HEK293 (cell line): ENCODE measurements at regions not wholly inside any gene's neighbourhood (a gene's known extent, or its start where the extent isn't known, plus 50 kb on each side); places are given as distances from the start of the nearest gene placed in this dataset.

ENCODE experiments used
- CTCF ChIA-PET: fragments of 350-600 bp; formaldehyde crosslinking; extraction: SDS; loops from one replicate; lab custom pipeline; 2021; ENCODE audit warnings: antibody characterized with exemption; lab: Yijun Ruan, JAX
- POLR2A ChIA-PET: fragments of 300-600 bp; formaldehyde crosslinking; extraction: SDS; loops from one replicate; lab custom pipeline; 2020; ENCODE audit warnings: antibody characterized with exemption, inconsistent platforms; lab: Yijun Ruan, JAX
- H3K27ac ChIP-seq: fragments of 200-500 bp; sonication (Bioruptor generic); 2 replicates; pipeline ENCODE4 v1.5.1; 2014; ENCODE audit warnings: low read depth, low read length, control low read depth, inconsistent platforms; ENCODE audit errors: extremely low read depth
- H3K36me3 ChIP-seq, 2 experiments: fragments of 200-500 bp in 1 of 2; sonication (Bioruptor generic) in 1 of 2; 1 replicate in 1 of 2; 2 replicates in 1 of 2; pipeline ENCODE4 v1.5.1; 2014 to 2017; ENCODE audit warnings: inconsistent platforms in 2 of 2, low read length in 2 of 2; ENCODE audit not compliant: control insufficient read depth in 2 of 2, insufficient read depth in 1 of 2
- H3K4me1 ChIP-seq: fragments of 200-500 bp; sonication (Bioruptor generic); 2 replicates; pipeline ENCODE4 v1.5.1; 2014; ENCODE audit warnings: mild to moderate bottlenecking, low read length, inconsistent platforms; ENCODE audit not compliant: control insufficient read depth, insufficient read depth
- H3K4me3 ChIP-seq: 2 replicates; pipeline ENCODE4 v1.5.1; 2011; ENCODE audit warnings: low read depth, mild to moderate bottlenecking, control low read depth, low read length, moderate library complexity
- H3K9me3 ChIP-seq: fragments of 200-500 bp; sonication (Bioruptor generic); 2 replicates; pipeline ENCODE4 v1.5.1; 2014; ENCODE audit warnings: low read depth, low read length, inconsistent platforms; ENCODE audit not compliant: control insufficient read depth, insufficient read depth
- GLI2 ChIP-seq: fragments of 450-650 bp; formaldehyde crosslinking; IDR thresholded peaks from 2 replicates; pipeline ENCODE4; 2017; ENCODE audit warnings: missing biosample characterization, missing genetic modification characterization, low read depth, borderline replicate concordance
- GLIS1 ChIP-seq: fragments of 450-650 bp; formaldehyde crosslinking; IDR thresholded peaks from 2 replicates; pipeline ENCODE4 v1.5.1; 2016; ENCODE audit warnings: missing biosample characterization, missing genetic modification characterization
- HIC1 ChIP-seq: fragments of 450-650 bp; formaldehyde crosslinking; IDR thresholded peaks from 2 replicates; pipeline ENCODE4 v1.5.1; 2016; ENCODE audit warnings: missing biosample characterization, missing genetic modification characterization
- HOXC10 ChIP-seq: sonication (generic); formaldehyde crosslinking; IDR thresholded peaks from 2 replicates; pipeline ENCODE4 v1.8.1; 2023; ENCODE audit warnings: mild to moderate bottlenecking, missing genetic modification reagents
- KLF1 ChIP-seq: fragments of 450-650 bp; formaldehyde crosslinking; IDR thresholded peaks from 2 replicates; pipeline ENCODE4 v1.5.1; 2016; ENCODE audit warnings: missing biosample characterization, missing genetic modification characterization
- KLF17 ChIP-seq: fragments of 450-650 bp; formaldehyde crosslinking; IDR thresholded peaks from 2 replicates; pipeline ENCODE4 v1.5.1; 2016; ENCODE audit warnings: missing biosample characterization, missing genetic modification characterization
- KLF8 ChIP-seq: fragments of 450-650 bp; formaldehyde crosslinking; IDR thresholded peaks from 2 replicates; pipeline ENCODE4 v1.5.1; 2016; ENCODE audit warnings: missing biosample characterization, missing genetic modification characterization
- MZF1 ChIP-seq: fragments of 450-650 bp; formaldehyde crosslinking; IDR thresholded peaks from 2 replicates; pipeline ENCODE4 v1.5.1; 2017; ENCODE audit warnings: missing biosample characterization, missing genetic modification characterization, borderline replicate concordance
- PRDM1 ChIP-seq: fragments of 450-650 bp; formaldehyde crosslinking; IDR thresholded peaks from 2 replicates; pipeline ENCODE4; 2016; ENCODE audit warnings: missing biosample characterization, missing genetic modification characterization
- SP7 ChIP-seq: fragments of 450-650 bp; formaldehyde crosslinking; IDR thresholded peaks from 2 replicates; pipeline ENCODE4 v1.5.1; 2016; ENCODE audit warnings: missing biosample characterization, missing genetic modification characterization
- TRIM28 ChIP-seq: IDR thresholded peaks from 2 replicates; pipeline ENCODE4 v1.6.1; 2011; ENCODE audit warnings: low read length, control low read depth, borderline replicate concordance
- ZBTB1 ChIP-seq: fragments of 450-650 bp; formaldehyde crosslinking; IDR thresholded peaks from 2 replicates; pipeline ENCODE4 v1.5.1; 2016; ENCODE audit warnings: missing biosample characterization, missing genetic modification characterization
- ZBTB17 ChIP-seq: fragments of 450-650 bp; formaldehyde crosslinking; IDR thresholded peaks from 2 replicates; pipeline ENCODE4 v1.5.1; 2016; ENCODE audit warnings: missing biosample characterization, missing genetic modification characterization
- ZBTB26 ChIP-seq: fragments of 450-650 bp; formaldehyde crosslinking; optimal IDR thresholded peaks from 2 replicates; pipeline ENCODE3; 2016; ENCODE audit warnings: missing biosample characterization, mild to moderate bottlenecking, missing genetic modification characterization
- ZNF138 ChIP-seq: fragments of 450-650 bp; formaldehyde crosslinking; IDR thresholded peaks from 2 replicates; pipeline ENCODE4 v1.5.1; 2016; ENCODE audit warnings: missing biosample characterization, missing genetic modification characterization, borderline replicate concordance
- ZNF223 ChIP-seq: fragments of 450-650 bp; formaldehyde crosslinking; IDR thresholded peaks from 2 replicates; pipeline ENCODE4 v1.5.1; 2016; ENCODE audit warnings: missing biosample characterization, missing genetic modification characterization
- ZNF335 ChIP-seq: fragments of 450-650 bp; formaldehyde crosslinking; conservative IDR thresholded peaks from 2 replicates; pipeline ENCODE4 v1.5.1; 2016; ENCODE audit warnings: missing biosample characterization, missing genetic modification characterization
- ZNF449 ChIP-seq: fragments of 450-650 bp; formaldehyde crosslinking; IDR thresholded peaks from 2 replicates; pipeline ENCODE4 v1.5.1; 2017; ENCODE audit warnings: missing biosample characterization, mild to moderate bottlenecking, missing genetic modification characterization, moderate library complexity
- ZNF510 ChIP-seq: fragments of 450-650 bp; formaldehyde crosslinking; IDR thresholded peaks from 2 replicates; pipeline ENCODE4 v1.5.1; 2018; ENCODE audit warnings: mild to moderate bottlenecking, missing genetic modification characterization, missing biosample characterization; ENCODE audit not compliant: insufficient replicate concordance
- ZNF521 ChIP-seq: fragments of 450-650 bp; formaldehyde crosslinking; IDR thresholded peaks from 2 replicates; pipeline ENCODE4 v1.5.1; 2017; ENCODE audit warnings: missing biosample characterization, mild to moderate bottlenecking, missing genetic modification characterization
- ZNF555 ChIP-seq: fragments of 450-650 bp; formaldehyde crosslinking; conservative IDR thresholded peaks from 2 replicates; pipeline ENCODE4 v1.5.1; 2017; ENCODE audit warnings: missing biosample characterization, mild to moderate bottlenecking, missing genetic modification characterization, inconsistent platforms
- ZNF561 ChIP-seq: fragments of 450-650 bp; IDR thresholded peaks from 2 replicates; pipeline ENCODE4 v1.5.1; 2018; ENCODE audit warnings: missing biosample characterization, missing genetic modification characterization, borderline replicate concordance
- ZNF600 ChIP-seq: fragments of 450-650 bp; formaldehyde crosslinking; IDR thresholded peaks from 2 replicates; pipeline ENCODE4 v1.5.1; 2016; ENCODE audit warnings: missing biosample characterization, missing genetic modification characterization
- ZSCAN30 ChIP-seq: fragments of 450-650 bp; IDR thresholded peaks from 2 replicates; pipeline ENCODE4 v1.5.1; 2018; ENCODE audit warnings: missing biosample characterization, mild to moderate bottlenecking, missing genetic modification characterization, moderate library complexity
- ZSCAN5A ChIP-seq: fragments of 450-650 bp; formaldehyde crosslinking; IDR thresholded peaks from 2 replicates; pipeline ENCODE4 v1.5.1; 2016; ENCODE audit warnings: missing biosample characterization, missing genetic modification characterization

GRCh38 chr5:8058616-8059190 lies 189.8 kb downstream of the MTRR start:
- TF ChIP-seq HOXC10 (CRISPR knock-in tag) = no peak
- TF ChIP-seq KLF1 (tag by site-specific recombination) = no peak
- no peak for TF ChIP-seq ZSCAN30 (tag by site-specific recombination)
- no peak for TF ChIP-seq ZBTB1 (tag by site-specific recombination)
- TF ChIP-seq ZNF555 (tag by site-specific recombination) = no peak
- TF ChIP-seq GLI2 = no peak
- TF ChIP-seq KLF17 = no peak
- no peak for TF ChIP-seq ZNF449 (tag by site-specific recombination)
- TF ChIP-seq ZBTB17 (tag by site-specific recombination) = no peak
- TF ChIP-seq ZNF510 = no peak
- TF ChIP-seq ZBTB26 = no peak
- no peak for TF ChIP-seq ZNF600 (tag by site-specific recombination)
- TF ChIP-seq TRIM28 = no peak
- TF ChIP-seq ZNF521 (tag by site-specific recombination) = no peak
- no peak for TF ChIP-seq ZNF335
- TF ChIP-seq SP7 (tag by site-specific recombination) = no peak
- TF ChIP-seq GLIS1 (tag by site-specific recombination) = no peak
- no peak for TF ChIP-seq ZSCAN5A
- TF ChIP-seq HIC1 (tag by site-specific recombination) = no peak
- POLR2A ChIA-PET = no interaction called here
- Histone ChIP-seq H3K4me3 (no peak overlapping the region), H3K9me3 (no peaks in the 10 kb centered on the region), H3K4me1 (no peaks in the 10 kb centered on the region), H3K36me3 (no peaks in the 10 kb centered on the region), H3K27ac (no peak overlapping the region)
- CTCF ChIA-PET = no interaction called here

GRCh38 chr5:8059337-8059736 lies 190.4 kb downstream of the MTRR start:
- Histone ChIP-seq H3K4me3 (no peak overlapping the region), H3K27ac (no peak overlapping the region), H3K9me3 (no peaks in the 10 kb centered on the region), H3K36me3 (no peaks in the 10 kb centered on the region), H3K4me1 (no peaks in the 10 kb centered on the region)
- ChIA-PET POLR2A (no interaction called here), CTCF (no interaction called here)
- TF ChIP-seq ZNF223 (tag by site-specific recombination) (no peak), SP7 (tag by site-specific recombination) (no peak), PRDM1 (no peak), MZF1 (no peak), KLF8 (tag by site-specific recombination) (no peak), ZNF510 (no peak), ZNF138 (tag by site-specific recombination) (no peak), ZNF561 (tag by site-specific recombination) (no peak)
